ENCODE measurements at regions not wholly inside any gene's neighbourhood (a gene's known extent, or its start where the extent isn't known, plus 50 kb on each side); places are given as distances from the start of the nearest gene placed in this dataset.

- TF ChIP-seq CHD2 (IDR thresholded peaks at IDR 0.05; ENCODE audit: low read length, partially characterized antibody): no peak
- TF ChIP-seq JUND (IDR thresholded peaks at IDR 0.05): no peak
- TF ChIP-seq POLR2AphosphoS5 (IDR thresholded peaks at IDR 0.05; ENCODE audit: low read depth, low read length): no peak
- TF ChIP-seq FOSL2 (IDR thresholded peaks at IDR 0.05; ENCODE audit: borderline replicate concordance, low read depth): no peak
- TF ChIP-seq REST (IDR thresholded peaks at IDR 0.05; ENCODE audit: low read depth, low read length): no peak
- TF ChIP-seq, protein P1, sequence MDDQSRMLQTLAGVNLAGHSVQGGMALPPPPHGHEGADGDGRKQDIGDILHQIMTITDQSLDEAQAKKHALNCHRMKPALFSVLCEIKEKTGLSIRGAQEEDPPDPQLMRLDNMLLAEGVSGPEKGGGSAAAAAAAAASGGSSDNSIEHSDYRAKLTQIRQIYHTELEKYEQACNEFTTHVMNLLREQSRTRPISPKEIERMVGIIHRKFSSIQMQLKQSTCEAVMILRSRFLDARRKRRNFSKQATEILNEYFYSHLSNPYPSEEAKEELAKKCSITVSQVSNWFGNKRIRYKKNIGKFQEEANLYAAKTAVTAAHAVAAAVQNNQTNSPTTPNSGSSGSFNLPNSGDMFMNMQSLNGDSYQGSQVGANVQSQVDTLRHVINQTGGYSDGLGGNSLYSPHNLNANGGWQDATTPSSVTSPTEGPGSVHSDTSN (IDR thresholded peaks at IDR 0.05): no peak
- no peak for TF ChIP-seq RAD21 (IDR thresholded peaks at IDR 0.05; ENCODE audit: low read length)
- TF ChIP-seq EZH2phosphoT487 (IDR thresholded peaks at IDR 0.05; ENCODE audit: borderline replicate concordance, low read depth): no peak
These were observed 73.6 kb upstream of the ATP12A start (continued) for GRCh38 chr13:24606486-24607170.

- Histone ChIP-seq H4K20me1 (ENCODE audit: insufficient read depth) (no peaks in the 10 kb centered on the region), H3K4me1 (ENCODE audit: control insufficient read depth in 1 of 2, insufficient read depth in 2 of 2, low read depth in 1 of 2, low read length in 1 of 2) (no peaks in the 10 kb centered on the region), H3K27ac (ENCODE audit: low read depth in 2 of 2, low read length in 1 of 2) (no peak overlapping the region), H3F3A (replicated peaks; ENCODE audit: insufficient read depth) (no peaks in the 10 kb centered on the region), H3K36me3 (replicated peaks in 1 of 2; ENCODE audit: control insufficient read depth in 1 of 2, insufficient read depth in 2 of 2, low read length in 1 of 2) (no peaks in the 10 kb centered on the region), H3K79me2 (ENCODE audit: insufficient read depth) (no peaks in the 10 kb centered on the region), H3K27me3 (ENCODE audit: insufficient read depth) (no peaks in the 10 kb centered on the region), H3K9me2 (no peaks in the 10 kb centered on the region), H3K4me2 (no peak overlapping the region), H3K9me3 (no peaks in the 10 kb centered on the region), H3K9ac (no peak overlapping the region), H2AFZ (ENCODE audit: low read depth) (no peak overlapping the region), H3K4me3 (ENCODE audit: low read depth in 2 of 2, low read length in 1 of 2) (no peak overlapping the region)
- no peak for TF ChIP-seq TCF12 (IDR thresholded peaks at IDR 0.05)
- WGBS (ENCODE audit: low lambda C conversion rate): 14% methylated on average over 3 of the region's 3 CpGs
- CTCF ChIA-PET: no interaction called here
- DNase-seq: no peak
- POLR2A ChIA-PET: no interaction called here
These were observed 69.3 kb upstream of the ATP12A start for GRCh38 chr13:24610956-24611355.

GRCh38 chr13:24612726-24613125 is 67.5 kb upstream of the ATP12A start:
- Histone ChIP-seq H3K79me2 (ENCODE audit: insufficient read depth) (no peaks in the 10 kb centered on the region), H3K9ac (no peak overlapping the region), H2AFZ (ENCODE audit: low read depth) (no peak overlapping the region), H3K36me3 (replicated peaks in 1 of 2; ENCODE audit: control insufficient read depth in 1 of 2, insufficient read depth in 2 of 2, low read length in 1 of 2) (no peaks in the 10 kb centered on the region), H4K20me1 (ENCODE audit: insufficient read depth) (no peaks in the 10 kb centered on the region), H3K9me2 (no peaks in the 10 kb centered on the region), H3K4me2 (no peak overlapping the region), H3F3A (replicated peaks; ENCODE audit: insufficient read depth) (no peaks in the 10 kb centered on the region), H3K27me3 (ENCODE audit: insufficient read depth) (no peaks in the 10 kb centered on the region), H3K4me1 (ENCODE audit: control insufficient read depth in 1 of 2, insufficient read depth in 2 of 2, low read depth in 1 of 2, low read length in 1 of 2) (no peaks in the 10 kb centered on the region), H3K27ac (ENCODE audit: low read depth in 2 of 2, low read length in 1 of 2) (no peak overlapping the region), H3K9me3 (no peaks in the 10 kb centered on the region), H3K4me3 (ENCODE audit: low read depth in 2 of 2, low read length in 1 of 2) (no peak overlapping the region)
- ChIA-PET CTCF (no interaction called here), POLR2A (no interaction called here)
- 31% methylated on average over 9 of the region's 9 CpGs for whole genome bisulfite sequencing (ENCODE audit: low lambda C conversion rate)
- no peak for DNase-seq
- TF ChIP-seq FOSL2 (IDR thresholded peaks at IDR 0.05; ENCODE audit: borderline replicate concordance, low read depth) (no peak), CTCF (IDR thresholded peaks at IDR 0.05) (no peak), FOXM1 (IDR thresholded peaks at IDR 0.05; ENCODE audit: low read depth) (no peak), IRF3 (IDR thresholded peaks at IDR 0.05; ENCODE audit: low read depth, low read length) (no peak), RCOR1 (IDR thresholded peaks at IDR 0.05; ENCODE audit: low read length) (no peak)
- TF ChIP-seq, protein P2, sequence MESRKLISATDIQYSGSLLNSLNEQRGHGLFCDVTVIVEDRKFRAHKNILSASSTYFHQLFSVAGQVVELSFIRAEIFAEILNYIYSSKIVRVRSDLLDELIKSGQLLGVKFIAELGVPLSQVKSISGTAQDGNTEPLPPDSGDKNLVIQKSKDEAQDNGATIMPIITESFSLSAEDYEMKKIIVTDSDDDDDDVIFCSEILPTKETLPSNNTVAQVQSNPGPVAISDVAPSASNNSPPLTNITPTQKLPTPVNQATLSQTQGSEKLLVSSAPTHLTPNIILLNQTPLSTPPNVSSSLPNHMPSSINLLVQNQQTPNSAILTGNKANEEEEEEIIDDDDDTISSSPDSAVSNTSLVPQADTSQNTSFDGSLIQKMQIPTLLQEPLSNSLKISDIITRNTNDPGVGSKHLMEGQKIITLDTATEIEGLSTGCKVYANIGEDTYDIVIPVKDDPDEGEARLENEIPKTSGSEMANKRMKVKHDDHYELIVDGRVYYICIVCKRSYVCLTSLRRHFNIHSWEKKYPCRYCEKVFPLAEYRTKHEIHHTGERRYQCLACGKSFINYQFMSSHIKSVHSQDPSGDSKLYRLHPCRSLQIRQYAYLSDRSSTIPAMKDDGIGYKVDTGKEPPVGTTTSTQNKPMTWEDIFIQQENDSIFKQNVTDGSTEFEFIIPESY (IDR thresholded peaks at IDR 0.05; ENCODE audit: borderline replicate concordance, low read depth): no peak
